ENCODE measurements at regions not wholly inside any gene's neighbourhood (a gene's known extent, or its start where the extent isn't known, plus 50 kb on each side); places are given as distances from the start of the nearest gene placed in this dataset.

DNA sequence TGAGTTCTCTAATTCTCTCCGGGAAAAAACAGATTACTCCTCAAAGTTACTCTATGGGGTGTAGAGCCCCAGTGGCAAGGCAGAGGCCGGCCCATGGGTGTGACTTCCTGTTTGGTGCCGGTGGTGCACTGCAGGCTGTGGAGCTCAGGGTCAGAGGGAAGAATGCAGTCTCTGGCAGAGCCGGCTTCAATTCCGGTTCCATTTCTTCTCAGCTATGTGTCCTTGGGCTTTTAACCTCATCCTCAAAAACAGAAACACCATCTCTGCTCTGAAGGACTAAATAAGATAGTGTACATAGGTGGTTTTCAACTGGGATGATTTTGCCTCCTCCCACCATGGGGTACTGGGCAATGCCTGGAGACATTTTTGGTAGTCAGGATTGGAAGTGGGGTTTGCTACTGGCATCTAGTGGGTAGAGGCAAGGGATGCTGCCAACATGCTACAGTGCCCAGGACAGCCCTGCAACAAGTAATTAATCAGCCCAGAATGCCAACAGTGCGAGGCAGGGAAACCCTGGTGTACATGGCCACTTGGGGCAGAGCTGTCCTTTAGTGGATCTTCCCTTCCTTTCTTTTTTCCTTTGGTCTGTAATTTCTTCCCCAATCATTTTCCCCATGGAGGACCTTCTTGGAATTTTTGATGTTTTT is 81.2 kb downstream of the INSIG2 start:
- H3K4me3 ChIP-seq (ENCODE audit: low read depth, low read length) = no peak overlapping the region
- in situ Hi-C loops (cut with HindIII; ENCODE audit: low pct_ligation_motif_present, low sequenced_read_pairs) = no loop called here

DNA sequence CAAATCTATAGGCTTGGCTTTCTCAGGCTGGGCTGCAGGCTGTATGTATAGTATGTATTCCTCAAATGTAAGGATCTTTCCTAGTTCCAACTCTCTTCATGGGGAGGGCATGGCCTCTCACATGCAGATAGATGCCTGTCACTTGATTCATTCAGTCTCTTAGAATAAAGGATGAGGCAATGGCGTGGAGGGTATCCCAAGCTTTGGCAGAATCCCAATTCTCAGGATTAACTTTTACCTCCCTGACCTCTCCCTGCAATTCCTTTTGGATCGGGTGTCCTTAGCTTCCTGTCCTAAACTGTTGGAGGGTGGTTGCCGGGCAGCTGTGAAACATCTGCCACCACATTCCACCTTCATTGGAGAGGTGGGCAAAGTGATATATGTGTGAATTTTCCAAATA is 80.3 kb downstream of the INSIG2 start:
- no peaks in the 10 kb centered on the region for H3K27me3 ChIP-seq (replicated peaks)
- H3K27ac ChIP-seq = no peak overlapping the region
- H3K36me3 ChIP-seq (replicated peaks) = no peaks in the 10 kb centered on the region
- DNase-seq = no peak
- TF ChIP-seq, protein P1, sequence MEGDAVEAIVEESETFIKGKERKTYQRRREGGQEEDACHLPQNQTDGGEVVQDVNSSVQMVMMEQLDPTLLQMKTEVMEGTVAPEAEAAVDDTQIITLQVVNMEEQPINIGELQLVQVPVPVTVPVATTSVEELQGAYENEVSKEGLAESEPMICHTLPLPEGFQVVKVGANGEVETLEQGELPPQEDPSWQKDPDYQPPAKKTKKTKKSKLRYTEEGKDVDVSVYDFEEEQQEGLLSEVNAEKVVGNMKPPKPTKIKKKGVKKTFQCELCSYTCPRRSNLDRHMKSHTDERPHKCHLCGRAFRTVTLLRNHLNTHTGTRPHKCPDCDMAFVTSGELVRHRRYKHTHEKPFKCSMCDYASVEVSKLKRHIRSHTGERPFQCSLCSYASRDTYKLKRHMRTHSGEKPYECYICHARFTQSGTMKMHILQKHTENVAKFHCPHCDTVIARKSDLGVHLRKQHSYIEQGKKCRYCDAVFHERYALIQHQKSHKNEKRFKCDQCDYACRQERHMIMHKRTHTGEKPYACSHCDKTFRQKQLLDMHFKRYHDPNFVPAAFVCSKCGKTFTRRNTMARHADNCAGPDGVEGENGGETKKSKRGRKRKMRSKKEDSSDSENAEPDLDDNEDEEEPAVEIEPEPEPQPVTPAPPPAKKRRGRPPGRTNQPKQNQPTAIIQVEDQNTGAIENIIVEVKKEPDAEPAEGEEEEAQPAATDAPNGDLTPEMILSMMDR (IDR thresholded peaks at IDR 0.05; ENCODE audit: low read depth, low read length, missing control alignments) = no peak
- no peak overlapping the region for H3K4me3 ChIP-seq (ENCODE audit: low read depth, low read length)
- in situ Hi-C loops (cut with HindIII; ENCODE audit: low pct_ligation_motif_present, low sequenced_read_pairs) = no loop called here

More for the DNA sequence above, 81.2 kb downstream of the INSIG2 start:
- no peaks in the 10 kb centered on the region for H3K36me3 ChIP-seq (replicated peaks)
- TF ChIP-seq, protein P1 (IDR thresholded peaks at IDR 0.05; ENCODE audit: low read depth, low read length, missing control alignments) = no peak
- H3K27ac ChIP-seq = no peak overlapping the region
- DNase-seq = no peak
- H3K27me3 ChIP-seq (replicated peaks) = no peaks in the 10 kb centered on the region

- no peak for DNase-seq
- in situ Hi-C loops (cut with HindIII; ENCODE audit: low pct_ligation_motif_present, low sequenced_read_pairs) = no loop called here
- H3K27me3 ChIP-seq (replicated peaks) = no peaks in the 10 kb centered on the region
- no peak overlapping the region for H3K27ac ChIP-seq
- TF ChIP-seq, protein P1 (IDR thresholded peaks at IDR 0.05; ENCODE audit: low read depth, low read length, missing control alignments) = no peak
- H3K36me3 ChIP-seq (replicated peaks) = no peaks in the 10 kb centered on the region
- H3K4me3 ChIP-seq (ENCODE audit: low read depth, low read length) = no peak overlapping the region
Observed at GRCh38 chr2:118167026-118167425, 78.8 kb downstream of the INSIG2 start.

DNA sequence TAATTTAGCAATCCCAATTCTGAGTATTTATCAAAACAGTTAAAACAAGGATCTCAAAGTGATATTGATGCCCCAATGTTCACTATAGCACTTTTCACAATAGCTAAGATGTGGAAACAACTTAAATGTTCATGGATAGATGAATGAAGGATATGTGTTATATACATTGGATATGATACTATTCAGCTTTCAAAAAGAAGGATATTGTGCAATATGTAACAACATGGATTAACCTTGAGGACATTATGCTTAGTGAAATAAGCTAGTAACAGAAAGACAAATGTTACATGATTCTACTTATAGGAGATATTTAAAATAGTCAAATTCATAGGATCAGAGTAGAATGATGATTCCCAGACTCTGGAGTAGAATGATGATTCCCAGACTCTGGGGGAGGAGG is 78.0 kb downstream of the INSIG2 start:
- no peak for DNase-seq
- in situ Hi-C loops (cut with HindIII; ENCODE audit: low pct_ligation_motif_present, low sequenced_read_pairs) = no loop called here
- Histone ChIP-seq H3K27ac (no peak overlapping the region), H3K4me3 (ENCODE audit: low read depth, low read length) (no peak overlapping the region), H3K27me3 (replicated peaks) (no peaks in the 10 kb centered on the region), H3K36me3 (replicated peaks) (no peaks in the 10 kb centered on the region)
- TF ChIP-seq, protein P1 (IDR thresholded peaks at IDR 0.05; ENCODE audit: low read depth, low read length, missing control alignments) = no peak

DNA sequence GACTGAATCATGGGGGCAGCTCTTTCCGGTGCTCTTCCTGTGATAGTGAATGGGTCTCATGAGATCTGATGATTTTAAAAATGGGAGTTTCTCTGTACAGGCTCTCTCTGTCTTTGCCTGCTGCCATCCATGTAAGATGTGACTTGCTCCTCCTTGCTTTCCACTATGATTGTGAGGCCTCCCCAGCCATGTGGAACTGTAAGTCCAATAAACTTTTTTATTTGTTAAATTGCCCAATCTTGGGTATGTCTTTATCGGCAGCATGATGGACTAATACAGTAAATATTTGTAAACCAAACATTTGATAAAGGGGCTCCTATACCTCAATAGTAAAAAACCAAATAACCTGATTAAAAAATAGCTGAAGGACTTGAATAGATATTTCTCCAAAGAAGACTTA is 77.3 kb downstream of the INSIG2 start:
- DNase-seq = no peak
- TF ChIP-seq, protein P1 (IDR thresholded peaks at IDR 0.05; ENCODE audit: low read depth, low read length, missing control alignments) = no peak
- no peak overlapping the region for H3K27ac ChIP-seq
- no peaks in the 10 kb centered on the region for H3K36me3 ChIP-seq (replicated peaks)
- H3K27me3 ChIP-seq (replicated peaks) = no peaks in the 10 kb centered on the region
- no peak overlapping the region for H3K4me3 ChIP-seq (ENCODE audit: low read depth, low read length)
- in situ Hi-C loops (cut with HindIII; ENCODE audit: low pct_ligation_motif_present, low sequenced_read_pairs) = no loop called here
